GM23338 (cell line): ENCODE measurements at regions not wholly inside any gene's neighbourhood (a gene's known extent, or its start where the extent isn't known, plus 50 kb on each side); places are given as distances from the start of the nearest gene placed in this dataset.

Experiments
- CREB1 ChIP-seq: fragments of 250-450 bp; sonication (Bioruptor Pico); IDR thresholded peaks from 2 replicates; pipeline ENCODE4 v1.5.0; 2020; ENCODE audit warnings: low read depth, mild to moderate bottlenecking, moderate library complexity
- CTCF ChIP-seq, 2 experiments: fragments of 200-600 bp in 1 of 2; sonication (generic) in 1 of 2; conservative IDR thresholded peaks; 2 replicates each; pipeline versions ENCODE4 v1.5.1 to v1.6.1; 2016 to 2017; ENCODE audit warnings: antibody characterized with exemption in 2 of 2, low read depth in 2 of 2, mild to moderate bottlenecking in 2 of 2, moderate library complexity in 1 of 2
- ETS1 ChIP-seq: IDR thresholded peaks from 2 replicates; pipeline ENCODE4 v1.6.1; 2016; ENCODE audit warnings: antibody characterized with exemption
- EZH2 ChIP-seq: fragments of 200-600 bp; sonication (generic); IDR thresholded peaks from one replicate; pipeline ENCODE4 v1.8.0; 2017; ENCODE audit warnings: antibody characterized with exemption, mild to moderate bottlenecking, low read depth; ENCODE audit not compliant: unreplicated experiment
- EZH2phosphoT487 ChIP-seq: fragments of 200-600 bp; sonication (generic); IDR thresholded peaks from one replicate; pipeline ENCODE4 v1.8.1; 2018; ENCODE audit warnings: antibody characterized with exemption; ENCODE audit not compliant: unreplicated experiment
- JUNB ChIP-seq: IDR thresholded peaks from one replicate; pipeline ENCODE4 v1.6.1; 2016; ENCODE audit warnings: antibody characterized with exemption; ENCODE audit not compliant: unreplicated experiment
- POLR2AphosphoS5 ChIP-seq: IDR thresholded peaks from 2 replicates; pipeline ENCODE4 v1.6.1; 2016; ENCODE audit warnings: antibody characterized with exemption, low read depth
- REST ChIP-seq: IDR thresholded peaks from one replicate; pipeline ENCODE4 v1.6.1; 2018; ENCODE audit warnings: antibody characterized with exemption; ENCODE audit not compliant: unreplicated experiment
- ZNF114 ChIP-seq: fragments of 250-450 bp; sonication (Bioruptor Pico); IDR thresholded peaks from 2 replicates; pipeline ENCODE4 v1.5.0; 2020; ENCODE audit warnings: mild to moderate bottlenecking, moderate library complexity

- no peak for TF ChIP-seq CTCF (conservative IDR thresholded peaks at IDR 0.05; ENCODE audit: low read depth in 2 of 2)
- TF ChIP-seq EZH2phosphoT487, result no peak
- no peak for TF ChIP-seq POLR2AphosphoS5
- no peak for TF ChIP-seq REST
- no peak for TF ChIP-seq ZNF114 (CRISPR knock-in tag)
- no peak for TF ChIP-seq EZH2
- no peak for TF ChIP-seq ETS1
- TF ChIP-seq CREB1, result no peak
- TF ChIP-seq JUNB, result no peak
Measured at GRCh38 chr1:148328884-148329283, 154.2 kb downstream of the PPIAL4G start.
